Liver (tissue), 3 donors: ENCODE measurements at regions not wholly inside any gene's neighbourhood (a gene's known extent, or its start where the extent isn't known, plus 50 kb on each side); places are given as distances from the start of the nearest gene placed in this dataset.

ENCODE experiments used
- CTCF ChIP-seq: fragments of 150-350 bp; IDR thresholded peaks from 2 replicates; pipeline ENCODE4 v1.5.1; 2017; ENCODE audit warnings: improper control_type of control experiment, low read depth, low read length; ENCODE audit not compliant: missing input control
- EGR1 ChIP-seq, 2 donors: IDR thresholded peaks; 2 replicates each; pipeline ENCODE4 v1.6.1; 2016 to 2018; ENCODE audit warnings: antibody characterized with exemption in 2 of 2, low read depth in 2 of 2
- FOXA1 ChIP-seq: IDR thresholded peaks from 2 replicates; pipeline ENCODE4 v1.6.1; 2016; ENCODE audit warnings: antibody characterized with exemption
- FOXA2 ChIP-seq: IDR thresholded peaks from 2 replicates; pipeline ENCODE4 v1.6.1; 2016; ENCODE audit warnings: antibody characterized with exemption
- MAX ChIP-seq: IDR thresholded peaks from 2 replicates; pipeline ENCODE4 v1.6.1; 2016; ENCODE audit warnings: antibody characterized with exemption
- NR2F2 ChIP-seq: IDR thresholded peaks from 2 replicates; pipeline ENCODE4 v1.6.1; 2016; ENCODE audit warnings: antibody characterized with exemption
- RAD21 ChIP-seq, 2 donors: IDR thresholded peaks; 2 replicates each; pipeline ENCODE4 v1.6.1; 2016; ENCODE audit warnings: antibody characterized with exemption in 2 of 2, mild to moderate bottlenecking in 2 of 2
- REST ChIP-seq: IDR thresholded peaks from 2 replicates; pipeline ENCODE4 v1.6.1; 2016; ENCODE audit warnings: antibody characterized with exemption, mild to moderate bottlenecking
- YY1 ChIP-seq: IDR thresholded peaks from 2 replicates; pipeline ENCODE4 v1.6.1; 2016; ENCODE audit warnings: antibody characterized with exemption, mild to moderate bottlenecking
- donor health status: healthy.
- donor health status: healthy.

- peak; percentile 37 for TF ChIP-seq CTCF
- peak; percentile 65 to 72 for TF ChIP-seq RAD21 (IDR thresholded peaks at IDR 0.05)
- TF ChIP-seq FOXA1, result no peak
- no peak for TF ChIP-seq NR2F2
- no peak for TF ChIP-seq REST
- TF ChIP-seq YY1, result no peak
- no peak for TF ChIP-seq EGR1 (IDR thresholded peaks at IDR 0.05; ENCODE audit: low read depth in 2 of 2)
- no peak for TF ChIP-seq MAX
- no peak for TF ChIP-seq FOXA2
Measured at GRCh38 chr11:11786771-11787170, 55.0 kb upstream of the USP47 start.
